BLaER1 treated with 17β-estradiol and CSF1 and Interleukin-3, amounts not matched to agents 10 nM and 100 nM (cell line): ENCODE measurements at regions not wholly inside any gene's neighbourhood (a gene's known extent, or its start where the extent isn't known, plus 50 kb on each side); places are given as distances from the start of the nearest gene placed in this dataset.

ENCODE experiments used
- H3K27ac ChIP-seq, 11 experiments: shearing (Covaris generic); formaldehyde crosslinking; 2 replicates each; pipeline ENCODE4 v1.8.1; 2022
- H3K27me3 ChIP-seq, 11 experiments: shearing (Covaris generic); formaldehyde crosslinking; 2 replicates each; pipeline ENCODE4 v1.8.1; 2022
- H3K36me3 ChIP-seq, 11 experiments: shearing (Covaris generic); formaldehyde crosslinking; 2 replicates each; pipeline ENCODE4 v1.8.1; 2022
- H3K4me1 ChIP-seq, 10 experiments: shearing (Covaris generic); formaldehyde crosslinking; 2 replicates each; pipeline ENCODE4 v1.8.1; 2022
- H3K4me2 ChIP-seq, 11 experiments: shearing (Covaris generic); formaldehyde crosslinking; 2 replicates each; pipeline ENCODE4 v1.8.1; 2022
- H3K4me3 ChIP-seq, 10 experiments: shearing (Covaris generic); formaldehyde crosslinking; 2 replicates each; pipeline ENCODE4 v1.8.1; 2022
- H3K9ac ChIP-seq, 11 experiments: shearing (Covaris generic); formaldehyde crosslinking; 2 replicates each; pipeline ENCODE4 v1.8.1; 2022
- H3K9me3 ChIP-seq, 11 experiments: shearing (Covaris generic); formaldehyde crosslinking; replicated peaks in 1 of 11; 2 replicates each; pipeline ENCODE4 v1.8.1; 2022
- H4K20me1 ChIP-seq, 11 experiments: shearing (Covaris generic); formaldehyde crosslinking; 2 replicates each; pipeline ENCODE4 v1.8.1; 2022
- Cebpa-rat ChIP-seq, 11 experiments: shearing (Covaris generic); IDR thresholded peaks; 2 replicates each; pipeline ENCODE4 v1.8.1; 2022

DNA sequence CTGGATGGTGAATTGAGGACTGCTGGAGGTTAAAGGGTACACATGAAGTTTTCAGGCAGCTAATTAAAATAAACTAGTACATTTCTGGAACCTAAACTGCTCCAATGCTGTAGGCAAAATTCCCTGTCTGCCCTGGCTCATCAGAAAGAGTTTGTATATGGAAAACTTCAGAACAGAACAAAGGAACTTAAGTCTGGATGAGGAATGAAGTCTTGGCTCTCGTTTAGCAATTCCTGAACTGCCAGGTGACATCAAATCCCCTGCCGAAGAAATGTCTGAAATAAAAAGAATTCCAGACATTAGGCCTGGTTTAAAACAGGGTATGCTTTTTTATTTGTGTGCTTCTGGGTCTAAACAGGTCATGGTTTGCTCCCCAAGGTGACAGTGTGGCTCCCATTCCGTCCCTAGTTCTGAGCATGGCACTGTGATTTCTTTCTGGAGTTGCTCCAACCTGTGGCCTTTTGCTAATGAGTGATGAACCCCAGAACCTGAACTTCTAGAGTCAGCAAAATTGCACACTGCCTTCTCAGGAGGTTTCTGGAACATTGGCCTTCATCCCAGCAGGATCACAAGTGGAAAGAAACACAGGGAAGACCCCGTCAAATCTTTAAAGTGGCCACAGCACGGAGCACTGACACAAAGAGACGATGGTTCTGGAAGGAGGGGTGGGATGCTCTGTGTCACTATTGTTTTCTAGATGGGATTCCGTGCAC lies 129.4 kb upstream of the NAA20 start:
- Histone ChIP-seq H3K9me3 (peaks cover 0 to 11% (median 0%) of the 10 kb centered on the region in 11 experiments; a peak in 3 of 22 replicates), H3K9ac (no peak overlapping the region), H3K36me3 (peaks cover 0 to 12% (median 0%) of the 10 kb centered on the region in 11 experiments; a peak in 6 of 22 replicates), H3K4me1 (peaks cover 27 to 54% (median 32%) of the 10 kb centered on the region in 10 experiments; a peak in 19 of 20 replicates), H3K27ac (no peak overlapping the region), H3K4me2 (peak overlapping the region in 1 of 11 experiments; percentile 51; a peak in 1 of 22 replicates), H3K4me3 (no peak overlapping the region), H3K27me3 (peaks cover 0 to 13% (median 0%) of the 10 kb centered on the region in 11 experiments; a peak in 4 of 22 replicates), H4K20me1 (no peaks in the 10 kb centered on the region)
- no peak for TF ChIP-seq Cebpa-rat (IDR thresholded peaks at IDR 0.05)

DNA sequence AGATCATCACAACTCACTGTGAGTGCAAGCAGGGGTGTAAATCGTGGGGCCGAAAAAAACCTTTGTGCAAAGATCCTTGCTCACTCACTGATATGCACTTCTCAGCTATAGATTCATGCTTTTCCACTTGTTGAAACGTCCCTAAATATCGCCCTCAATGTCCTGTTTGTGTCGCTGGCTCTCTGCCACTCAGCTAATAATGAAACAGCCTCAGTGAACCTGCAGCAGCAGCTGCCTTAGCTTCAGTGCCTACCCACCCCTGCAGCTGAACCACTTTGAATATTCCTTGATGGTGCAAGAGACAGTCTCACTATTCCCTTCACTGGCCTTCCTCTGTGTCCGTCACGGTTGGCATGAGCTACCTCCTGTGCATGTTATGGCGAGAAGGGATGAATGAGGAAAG lies 128.9 kb upstream of the NAA20 start:
- H3K9me3 ChIP-seq: peaks cover 0 to 17% (median 0%) of the 10 kb centered on the region in 11 experiments; a peak in 4 of 22 replicates
- no peak overlapping the region for H3K9ac ChIP-seq
- H3K4me3 ChIP-seq: no peak overlapping the region
- no peak overlapping the region for H3K27ac ChIP-seq
- no peak for TF ChIP-seq Cebpa-rat (IDR thresholded peaks at IDR 0.05)
- peaks cover 27 to 54% (median 32%) of the 10 kb centered on the region in 10 experiments; a peak in 19 of 20 replicates for H3K4me1 ChIP-seq
- H4K20me1 ChIP-seq: no peaks in the 10 kb centered on the region
- peak overlapping the region in 8 of 11 experiments; percentile 1 to 54 (median 42); a peak in 8 of 22 replicates for H3K4me2 ChIP-seq
- H3K36me3 ChIP-seq: peaks cover 0 to 17% (median 0%) of the 10 kb centered on the region in 11 experiments; a peak in 6 of 22 replicates
- peaks cover 0 to 13% (median 0%) of the 10 kb centered on the region in 11 experiments; a peak in 4 of 22 replicates for H3K27me3 ChIP-seq

- Histone ChIP-seq H3K4me1 (peaks cover 23 to 50% (median 32%) of the 10 kb centered on the region in 10 experiments; a peak in 19 of 20 replicates), H3K9ac (no peak overlapping the region), H3K4me3 (no peak overlapping the region), H3K27ac (0 out of 22 replicates have a peak overlapping the region, but pooled peaks of 1 of the 11 experiments have one; percentile 8), H4K20me1 (no peaks in the 10 kb centered on the region), H3K36me3 (peaks cover 0 to 22% (median 0%) of the 10 kb centered on the region in 11 experiments; a peak in 6 of 22 replicates), H3K27me3 (peaks cover 0 to 13% (median 0%) of the 10 kb centered on the region in 11 experiments; a peak in 4 of 22 replicates), H3K9me3 (peaks cover 0 to 19% (median 0%) of the 10 kb centered on the region in 11 experiments; a peak in 4 of 22 replicates), H3K4me2 (peak overlapping the region; percentile 34 to 70 (median 53))
- no peak for TF ChIP-seq Cebpa-rat (IDR thresholded peaks at IDR 0.05)
Measured at GRCh38 chr20:19889011-19889953, 127.9 kb upstream of the NAA20 start.

DNA sequence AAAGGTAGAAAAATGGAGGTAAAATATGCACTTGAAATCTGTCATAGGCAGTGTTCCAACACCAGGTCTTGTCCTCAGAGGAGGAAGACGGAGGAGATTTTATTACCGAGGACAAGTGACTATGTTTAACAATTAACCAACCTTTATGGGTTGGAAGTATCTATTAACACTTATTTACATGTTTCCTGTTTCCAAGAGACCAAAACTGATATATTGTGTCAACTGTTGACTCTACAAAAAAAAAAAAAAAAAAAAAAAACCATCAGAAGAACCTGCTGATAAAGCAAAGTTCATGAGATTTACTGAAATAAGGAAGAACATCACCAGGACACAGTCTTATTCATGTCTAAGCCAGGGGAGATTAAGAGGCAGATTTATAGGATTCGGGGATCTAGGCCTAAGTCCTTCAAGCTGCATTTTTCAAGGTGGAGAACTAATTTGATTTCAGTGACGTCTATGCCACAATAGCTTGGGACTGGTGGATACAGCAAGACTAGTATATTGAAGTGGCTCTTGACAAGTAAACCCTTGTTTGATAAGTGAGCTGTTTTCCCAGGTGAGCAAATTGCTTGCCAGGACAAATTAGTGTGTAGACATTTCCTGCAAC lies 126.6 kb upstream of the NAA20 start:
- peaks cover 19 to 38% (median 24%) of the 10 kb centered on the region in 10 experiments; a peak in 18 of 20 replicates for H3K4me1 ChIP-seq
- peaks cover 0 to 13% (median 0%) of the 10 kb centered on the region in 11 experiments; a peak in 4 of 22 replicates for H3K27me3 ChIP-seq

DNA sequence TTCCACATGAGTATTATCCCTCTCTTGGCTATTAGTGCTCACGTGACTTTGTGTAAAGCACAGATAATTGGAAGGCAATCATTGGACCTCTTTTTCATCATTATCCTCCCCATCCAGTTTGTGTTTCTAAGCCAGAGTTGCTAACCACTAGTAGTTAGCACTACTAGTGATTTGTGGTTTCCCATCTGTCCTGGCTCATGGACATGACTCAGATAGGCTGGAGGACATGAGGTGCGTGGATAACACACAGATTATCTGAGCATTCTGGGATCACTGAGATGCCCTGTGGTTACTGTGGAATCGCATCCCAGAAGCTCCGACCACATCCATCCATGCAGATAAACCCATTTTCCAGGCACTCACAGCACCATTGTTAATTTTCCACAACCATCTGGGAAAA lies 123.8 kb upstream of the NAA20 start:
- H3K27ac ChIP-seq: no peak overlapping the region
- H4K20me1 ChIP-seq: no peaks in the 10 kb centered on the region
- H3K4me2 ChIP-seq: no peak overlapping the region
- no peak overlapping the region for H3K9ac ChIP-seq
- peaks cover 0 to 49% (median under 1%) of the 10 kb centered on the region in 11 experiments; a peak in 8 of 22 replicates for H3K36me3 ChIP-seq
- peaks cover 15 to 29% (median 21%) of the 10 kb centered on the region in 10 experiments; a peak in 18 of 20 replicates for H3K4me1 ChIP-seq
- no peak for TF ChIP-seq Cebpa-rat (IDR thresholded peaks at IDR 0.05)
- H3K27me3 ChIP-seq: peaks cover 0 to 13% (median 0%) of the 10 kb centered on the region in 11 experiments; a peak in 4 of 22 replicates
- H3K9me3 ChIP-seq: peaks cover 7 to 31% (median 12%) of the 10 kb centered on the region in 11 experiments; a peak in 20 of 22 replicates
- no peak overlapping the region for H3K4me3 ChIP-seq

More for the DNA sequence above, 126.6 kb upstream of the NAA20 start:
- Histone ChIP-seq H3K4me3 (no peak overlapping the region), H3K9me3 (peaks cover 0 to 19% (median 3%) of the 10 kb centered on the region in 11 experiments; a peak in 5 of 22 replicates), H3K27ac (peak overlapping the region in 1 of 11 experiments; percentile 46; a peak in 3 of 22 replicates), H3K4me2 (peak overlapping the region in 8 of 11 experiments; percentile 7 to 70 (median 42); a peak in 9 of 22 replicates), H4K20me1 (no peaks in the 10 kb centered on the region), H3K36me3 (peaks cover 0 to 32% (median 0%) of the 10 kb centered on the region in 11 experiments; a peak in 6 of 22 replicates), H3K9ac (no peak overlapping the region)
- TF ChIP-seq Cebpa-rat (IDR thresholded peaks at IDR 0.05): no peak

DNA sequence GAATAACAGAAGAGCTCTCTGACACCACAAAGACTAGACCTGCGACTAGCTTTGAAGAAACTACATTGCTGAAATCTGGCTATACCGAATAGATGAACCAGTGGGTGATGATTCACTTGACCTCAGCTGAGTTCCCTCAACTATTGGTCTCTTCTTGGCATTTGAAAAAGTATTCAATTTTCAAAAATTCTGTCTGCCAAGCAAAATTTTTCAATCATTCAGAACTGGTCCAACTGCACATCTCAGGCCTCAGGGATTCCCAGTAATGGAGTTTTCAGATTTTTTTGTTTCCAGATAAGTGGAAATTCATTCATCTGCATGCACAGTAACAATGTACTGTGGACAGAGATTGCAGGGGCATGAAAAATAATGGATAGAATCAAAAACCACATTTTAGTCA lies 121.4 kb upstream of the NAA20 start:
- H3K27ac ChIP-seq: no peak overlapping the region
- no peaks in the 10 kb centered on the region for H4K20me1 ChIP-seq
- H3K9me3 ChIP-seq: peaks cover 21 to 47% (median 26%) of the 10 kb centered on the region in 11 experiments
- no peak overlapping the region for H3K4me2 ChIP-seq
- no peak overlapping the region for H3K9ac ChIP-seq
- TF ChIP-seq Cebpa-rat (IDR thresholded peaks at IDR 0.05): no peak
- H3K4me1 ChIP-seq: peaks cover 0 to 15% (median 10%) of the 10 kb centered on the region in 10 experiments; a peak in 15 of 20 replicates
- no peak overlapping the region for H3K4me3 ChIP-seq
- no peaks in the 10 kb centered on the region for H3K27me3 ChIP-seq
- peaks cover 0 to 62% (median 10%) of the 10 kb centered on the region in 11 experiments; a peak in 11 of 22 replicates for H3K36me3 ChIP-seq

GRCh38 chr20:19897891-19898290 lies 119.3 kb upstream of the NAA20 start:
- peaks cover 21 to 38% (median 25%) of the 10 kb centered on the region in 11 experiments for H3K9me3 ChIP-seq

More at GRCh38 chr20:19897891-19898290, 119.3 kb upstream of the NAA20 start:
- Histone ChIP-seq H3K27ac (no peak overlapping the region), H3K27me3 (no peaks in the 10 kb centered on the region), H3K4me3 (no peak overlapping the region), H4K20me1 (no peaks in the 10 kb centered on the region), H3K4me2 (no peak overlapping the region), H3K36me3 (peaks cover 0 to 56% (median 10%) of the 10 kb centered on the region in 11 experiments; a peak in 11 of 22 replicates), H3K9ac (no peak overlapping the region), H3K4me1 (peaks cover 10 to 34% (median 30%) of the 10 kb centered on the region in 10 experiments)
- no peak for TF ChIP-seq Cebpa-rat (IDR thresholded peaks at IDR 0.05)
